GM19452 (cell line): ENCODE measurements at regions not wholly inside any gene's neighbourhood (a gene's known extent, or its start where the extent isn't known, plus 50 kb on each side); places are given as distances from the start of the nearest gene placed in this dataset.

ENCODE experiments used
- ATAC-seq: cut with Tn5 transposase; IDR thresholded peaks from one replicate; pipeline ENCODE4 v1.9.1; 2021; ENCODE audit not compliant: unreplicated experiment

GRCh38 chr3:84439476-84439875, 519.3 kb upstream of the CADM2 start:
- no peak for ATAC-seq

GRCh38 chr3:84440291-84440690, 518.5 kb upstream of the CADM2 start:
- no peak for ATAC-seq

GRCh38 chr3:84442533-84442932, 516.3 kb upstream of the CADM2 start:
- ATAC-seq = no peak

- ATAC-seq = no peak
Measured at GRCh38 chr3:84444726-84445521, 513.9 kb upstream of the CADM2 start.

GRCh38 chr3:84487296-84487695, 471.5 kb upstream of the CADM2 start:
- ATAC-seq = no peak

GRCh38 chr3:84504761-84505160, 454.0 kb upstream of the CADM2 start:
- no peak for ATAC-seq

GRCh38 chr3:84510007-84510406, 448.8 kb upstream of the CADM2 start:
- no peak for ATAC-seq

- no peak for ATAC-seq
Measured at GRCh38 chr3:84522893-84523292, 435.9 kb upstream of the CADM2 start.

GRCh38 chr3:84536916-84537315, 421.9 kb upstream of the CADM2 start:
- no peak for ATAC-seq

- ATAC-seq = no peak
Measured at GRCh38 chr3:84538597-84538996, 420.2 kb upstream of the CADM2 start.

- ATAC-seq = no peak
Measured at GRCh38 chr3:84547207-84547606, 411.6 kb upstream of the CADM2 start.

GRCh38 chr3:84547971-84548970, 410.5 kb upstream of the CADM2 start:
- ATAC-seq = peak; percentile 93

GRCh38 chr3:84555629-84556028, 403.2 kb upstream of the CADM2 start:
- ATAC-seq = no peak

- ATAC-seq = no peak
Measured at GRCh38 chr3:84566256-84566655, 392.5 kb upstream of the CADM2 start.

- ATAC-seq = no peak
Measured at GRCh38 chr3:84567796-84568195, 391.0 kb upstream of the CADM2 start.

- ATAC-seq = no peak
Measured at GRCh38 chr3:84573962-84574361, 384.8 kb upstream of the CADM2 start.

- no peak for ATAC-seq
Measured at GRCh38 chr3:84586427-84586826, 372.4 kb upstream of the CADM2 start.

- ATAC-seq = no peak
Measured at GRCh38 chr3:84600703-84601225, 358.0 kb upstream of the CADM2 start.

- no peak for ATAC-seq
Measured at GRCh38 chr3:84601303-84601702, 357.5 kb upstream of the CADM2 start.

- no peak for ATAC-seq
Measured at GRCh38 chr3:84621823-84622222, 337.0 kb upstream of the CADM2 start.

GRCh38 chr3:84634668-84635067, 324.1 kb upstream of the CADM2 start:
- no peak for ATAC-seq

GRCh38 chr3:84637272-84637671, 321.5 kb upstream of the CADM2 start:
- no peak for ATAC-seq
